Peyer's patch (tissue), 4 donors: ENCODE measurements at regions not wholly inside any gene's neighbourhood (a gene's known extent, or its start where the extent isn't known, plus 50 kb on each side); places are given as distances from the start of the nearest gene placed in this dataset.

Experiments used
- CTCF ChIP-seq, 6 experiments: fragments of 450-650 bp in 4 of 6; fragments of 200-600 bp in 2 of 6; sonication (generic) in 1 of 6; IDR thresholded peaks; one replicate each; pipeline ENCODE4 v1.5.1; 2017 to 2019; ENCODE audit warnings: antibody characterized with exemption in 6 of 6, mild to moderate bottlenecking in 3 of 6, moderate library complexity in 1 of 6
- POLR2A ChIP-seq, 2 donors: fragments of 450-650 bp; IDR thresholded peaks; one replicate each; pipeline ENCODE4 v1.5.1; 2017; ENCODE audit warnings: antibody characterized with exemption in 2 of 2, mild to moderate bottlenecking in 2 of 2, moderate library complexity in 2 of 2

GRCh38 chrX:102042372-102043325 is 82.8 kb upstream of the TCEAL2 start:
- TF ChIP-seq POLR2A (IDR thresholded peaks at IDR 0.05) (no peak), CTCF (IDR thresholded peaks at IDR 0.05) (no peak)
